HEK293 (cell line): ENCODE measurements at regions not wholly inside any gene's neighbourhood (a gene's known extent, or its start where the extent isn't known, plus 50 kb on each side); places are given as distances from the start of the nearest gene placed in this dataset.

Experiments
- CTCF ChIA-PET: fragments of 350-600 bp; formaldehyde crosslinking; extraction: SDS; loops from one replicate; lab custom pipeline; 2021; ENCODE audit warnings: antibody characterized with exemption; lab: Yijun Ruan, JAX
- POLR2A ChIA-PET: fragments of 300-600 bp; formaldehyde crosslinking; extraction: SDS; loops from one replicate; lab custom pipeline; 2020; ENCODE audit warnings: antibody characterized with exemption, inconsistent platforms; lab: Yijun Ruan, JAX
- H3K27ac ChIP-seq: fragments of 200-500 bp; sonication (Bioruptor generic); 2 replicates; pipeline ENCODE4 v1.5.1; 2014; ENCODE audit warnings: low read depth, low read length, control low read depth, inconsistent platforms; ENCODE audit errors: extremely low read depth
- H3K36me3 ChIP-seq, 2 experiments: fragments of 200-500 bp in 1 of 2; sonication (Bioruptor generic) in 1 of 2; 1 replicate in 1 of 2; 2 replicates in 1 of 2; pipeline ENCODE4 v1.5.1; 2014 to 2017; ENCODE audit warnings: inconsistent platforms in 2 of 2, low read length in 2 of 2; ENCODE audit not compliant: control insufficient read depth in 2 of 2, insufficient read depth in 1 of 2
- H3K4me1 ChIP-seq: fragments of 200-500 bp; sonication (Bioruptor generic); 2 replicates; pipeline ENCODE4 v1.5.1; 2014; ENCODE audit warnings: mild to moderate bottlenecking, low read length, inconsistent platforms; ENCODE audit not compliant: control insufficient read depth, insufficient read depth
- H3K4me3 ChIP-seq: 2 replicates; pipeline ENCODE4 v1.5.1; 2011; ENCODE audit warnings: low read depth, mild to moderate bottlenecking, control low read depth, low read length, moderate library complexity
- H3K9me3 ChIP-seq: fragments of 200-500 bp; sonication (Bioruptor generic); 2 replicates; pipeline ENCODE4 v1.5.1; 2014; ENCODE audit warnings: low read depth, low read length, inconsistent platforms; ENCODE audit not compliant: control insufficient read depth, insufficient read depth
- FEZF1 ChIP-seq: fragments of 450-650 bp; formaldehyde crosslinking; IDR thresholded peaks from 2 replicates; pipeline ENCODE4 v1.5.1; 2016; ENCODE audit warnings: missing biosample characterization, missing genetic modification characterization
- TCF7L2 ChIP-seq: IDR thresholded peaks from 2 replicates; pipeline ENCODE4 v1.6.1; 2011; ENCODE audit warnings: low read depth, mild to moderate bottlenecking, inconsistent platforms, low read length, moderate library complexity, borderline replicate concordance
- TRIM28 ChIP-seq: IDR thresholded peaks from 2 replicates; pipeline ENCODE4 v1.6.1; 2011; ENCODE audit warnings: low read length, control low read depth, borderline replicate concordance
- WT1 ChIP-seq: fragments of 450-650 bp; formaldehyde crosslinking; IDR thresholded peaks from 2 replicates; pipeline ENCODE4 v1.5.1; 2016; ENCODE audit warnings: missing biosample characterization, missing genetic modification characterization
- YY1 ChIP-seq: fragments of 450-650 bp; formaldehyde crosslinking; IDR thresholded peaks from 2 replicates; pipeline ENCODE4 v1.5.1; 2018; ENCODE audit warnings: missing biosample characterization, missing genetic modification characterization
- YY2 ChIP-seq: fragments of 450-650 bp; formaldehyde crosslinking; IDR thresholded peaks from 2 replicates; pipeline ENCODE4 v1.5.1; 2016; ENCODE audit warnings: missing biosample characterization, missing genetic modification characterization
- ZBTB1 ChIP-seq: fragments of 450-650 bp; formaldehyde crosslinking; IDR thresholded peaks from 2 replicates; pipeline ENCODE4 v1.5.1; 2016; ENCODE audit warnings: missing biosample characterization, missing genetic modification characterization
- ZBTB17 ChIP-seq: fragments of 450-650 bp; formaldehyde crosslinking; IDR thresholded peaks from 2 replicates; pipeline ENCODE4 v1.5.1; 2016; ENCODE audit warnings: missing biosample characterization, missing genetic modification characterization
- ZBTB21 ChIP-seq: fragments of 450-650 bp; formaldehyde crosslinking; IDR thresholded peaks from 2 replicates; pipeline ENCODE4 v1.5.1; 2017; ENCODE audit warnings: missing biosample characterization, missing genetic modification characterization
- ZFHX2 ChIP-seq: fragments of 450-650 bp; formaldehyde crosslinking; conservative IDR thresholded peaks from 2 replicates; pipeline ENCODE4 v1.5.1; 2016; ENCODE audit warnings: missing biosample characterization, missing genetic modification characterization
- ZFP37 ChIP-seq: fragments of 450-650 bp; formaldehyde crosslinking; IDR thresholded peaks from 2 replicates; pipeline ENCODE4 v1.5.1; 2016; ENCODE audit warnings: missing biosample characterization, missing genetic modification characterization
- ZNF112 ChIP-seq: fragments of 450-650 bp; formaldehyde crosslinking; IDR thresholded peaks from 2 replicates; pipeline ENCODE4 v1.5.0; 2017; ENCODE audit warnings: missing biosample characterization, missing genetic modification characterization
- ZNF121 ChIP-seq: fragments of 450-650 bp; formaldehyde crosslinking; IDR thresholded peaks from 2 replicates; pipeline ENCODE4 v1.5.1; 2016; ENCODE audit warnings: missing biosample characterization, missing genetic modification characterization
- ZNF133 ChIP-seq: fragments of 450-650 bp; formaldehyde crosslinking; IDR thresholded peaks from 2 replicates; pipeline ENCODE4 v1.5.1; 2016; ENCODE audit warnings: missing biosample characterization, missing genetic modification characterization
- ZNF214 ChIP-seq: fragments of 450-650 bp; formaldehyde crosslinking; IDR thresholded peaks from 2 replicates; pipeline ENCODE4 v1.5.1; 2017; ENCODE audit warnings: missing biosample characterization, mild to moderate bottlenecking, missing genetic modification characterization, borderline replicate concordance
- ZNF221 ChIP-seq: fragments of 450-650 bp; formaldehyde crosslinking; IDR thresholded peaks from 2 replicates; pipeline ENCODE4 v1.5.1; 2017; ENCODE audit warnings: missing biosample characterization, missing genetic modification characterization, borderline replicate concordance
- ZNF416 ChIP-seq: fragments of 450-650 bp; formaldehyde crosslinking; IDR thresholded peaks from 2 replicates; pipeline ENCODE4 v1.5.1; 2016; ENCODE audit warnings: missing biosample characterization, missing genetic modification characterization
- ZNF423 ChIP-seq: fragments of 450-650 bp; formaldehyde crosslinking; IDR thresholded peaks from 2 replicates; pipeline ENCODE4 v1.5.1; 2016; ENCODE audit warnings: missing biosample characterization, missing genetic modification characterization
- ZNF544 ChIP-seq: fragments of 450-650 bp; formaldehyde crosslinking; IDR thresholded peaks from 2 replicates; pipeline ENCODE4 v1.5.0; 2017; ENCODE audit warnings: missing biosample characterization, missing genetic modification characterization
- ZNF610 ChIP-seq: fragments of 450-650 bp; formaldehyde crosslinking; IDR thresholded peaks from 2 replicates; pipeline ENCODE4 v1.5.1; 2016; ENCODE audit warnings: missing biosample characterization, missing genetic modification characterization, borderline replicate concordance
- ZNF623 ChIP-seq: fragments of 450-650 bp; formaldehyde crosslinking; IDR thresholded peaks from 2 replicates; pipeline ENCODE4 v1.5.1; 2016; ENCODE audit warnings: missing biosample characterization, missing genetic modification characterization
- ZNF660 ChIP-seq: fragments of 450-650 bp; IDR thresholded peaks from 2 replicates; pipeline ENCODE4 v1.5.1; 2018; ENCODE audit warnings: missing biosample characterization, mild to moderate bottlenecking, missing genetic modification characterization
- ZNF701 ChIP-seq: fragments of 450-650 bp; formaldehyde crosslinking; IDR thresholded peaks from 2 replicates; pipeline ENCODE4 v1.5.1; 2016; ENCODE audit warnings: missing biosample characterization, missing genetic modification characterization
- ZNF776 ChIP-seq: fragments of 450-650 bp; formaldehyde crosslinking; IDR thresholded peaks from 2 replicates; pipeline ENCODE4 v1.5.0; 2017; ENCODE audit warnings: missing biosample characterization, missing genetic modification characterization, borderline replicate concordance
- TF ChIP-seq, protein P1 (sequence below): fragments of 450-650 bp; formaldehyde crosslinking; IDR thresholded peaks from 2 replicates; pipeline ENCODE4 v1.5.1; 2016; ENCODE audit warnings: missing biosample characterization, missing genetic modification characterization, borderline replicate concordance
- TF ChIP-seq, protein P2 (sequence below): fragments of 450-650 bp; formaldehyde crosslinking; IDR thresholded peaks from 2 replicates; pipeline ENCODE4 v1.5.1; 2017; ENCODE audit warnings: missing biosample characterization, missing genetic modification characterization
- TF ChIP-seq, protein P3 (sequence below): IDR thresholded peaks from 2 replicates; pipeline ENCODE4 v1.6.1; 2011; ENCODE audit warnings: mild to moderate bottlenecking, low read depth, low read length, borderline replicate concordance
- TF ChIP-seq, protein P4 (sequence below): fragments of 450-650 bp; formaldehyde crosslinking; IDR thresholded peaks from 2 replicates; pipeline ENCODE4 v1.5.1; 2017; ENCODE audit warnings: missing biosample characterization, mild to moderate bottlenecking, missing genetic modification characterization, moderate library complexity

DNA sequence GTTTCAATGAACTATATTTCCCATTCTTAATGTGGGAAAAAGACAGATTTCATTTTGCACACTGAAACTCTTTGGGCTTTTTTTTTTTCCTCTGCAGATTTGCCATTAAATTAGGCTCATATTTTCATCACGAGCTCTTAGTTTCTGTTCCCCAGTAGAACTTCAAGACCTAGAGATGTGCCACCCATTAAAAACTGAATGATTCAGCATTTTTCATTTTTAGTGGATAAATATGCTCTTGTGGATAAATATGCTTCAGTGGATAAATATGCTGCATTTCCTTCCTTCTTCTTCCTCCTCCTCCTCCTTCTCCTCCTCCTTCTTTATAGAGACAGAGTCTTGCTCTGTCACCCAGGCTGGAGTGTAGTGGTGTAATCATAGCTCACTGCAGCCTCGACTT, 322.4 kb upstream of the PRKX start:
- no peak for TF ChIP-seq ZFHX2
- no peak for TF ChIP-seq ZNF623 (tag by site-specific recombination)
- no peak for TF ChIP-seq TCF7L2
- no peak for TF ChIP-seq ZNF660 (tag by site-specific recombination)
- no peak for TF ChIP-seq FEZF1 (tag by site-specific recombination)
- TF ChIP-seq ZNF112 (tag by site-specific recombination): no peak
- no peak for TF ChIP-seq ZNF701 (tag by site-specific recombination)
- TF ChIP-seq ZNF416 (tag by site-specific recombination): no peak
- TF ChIP-seq, protein P1, sequence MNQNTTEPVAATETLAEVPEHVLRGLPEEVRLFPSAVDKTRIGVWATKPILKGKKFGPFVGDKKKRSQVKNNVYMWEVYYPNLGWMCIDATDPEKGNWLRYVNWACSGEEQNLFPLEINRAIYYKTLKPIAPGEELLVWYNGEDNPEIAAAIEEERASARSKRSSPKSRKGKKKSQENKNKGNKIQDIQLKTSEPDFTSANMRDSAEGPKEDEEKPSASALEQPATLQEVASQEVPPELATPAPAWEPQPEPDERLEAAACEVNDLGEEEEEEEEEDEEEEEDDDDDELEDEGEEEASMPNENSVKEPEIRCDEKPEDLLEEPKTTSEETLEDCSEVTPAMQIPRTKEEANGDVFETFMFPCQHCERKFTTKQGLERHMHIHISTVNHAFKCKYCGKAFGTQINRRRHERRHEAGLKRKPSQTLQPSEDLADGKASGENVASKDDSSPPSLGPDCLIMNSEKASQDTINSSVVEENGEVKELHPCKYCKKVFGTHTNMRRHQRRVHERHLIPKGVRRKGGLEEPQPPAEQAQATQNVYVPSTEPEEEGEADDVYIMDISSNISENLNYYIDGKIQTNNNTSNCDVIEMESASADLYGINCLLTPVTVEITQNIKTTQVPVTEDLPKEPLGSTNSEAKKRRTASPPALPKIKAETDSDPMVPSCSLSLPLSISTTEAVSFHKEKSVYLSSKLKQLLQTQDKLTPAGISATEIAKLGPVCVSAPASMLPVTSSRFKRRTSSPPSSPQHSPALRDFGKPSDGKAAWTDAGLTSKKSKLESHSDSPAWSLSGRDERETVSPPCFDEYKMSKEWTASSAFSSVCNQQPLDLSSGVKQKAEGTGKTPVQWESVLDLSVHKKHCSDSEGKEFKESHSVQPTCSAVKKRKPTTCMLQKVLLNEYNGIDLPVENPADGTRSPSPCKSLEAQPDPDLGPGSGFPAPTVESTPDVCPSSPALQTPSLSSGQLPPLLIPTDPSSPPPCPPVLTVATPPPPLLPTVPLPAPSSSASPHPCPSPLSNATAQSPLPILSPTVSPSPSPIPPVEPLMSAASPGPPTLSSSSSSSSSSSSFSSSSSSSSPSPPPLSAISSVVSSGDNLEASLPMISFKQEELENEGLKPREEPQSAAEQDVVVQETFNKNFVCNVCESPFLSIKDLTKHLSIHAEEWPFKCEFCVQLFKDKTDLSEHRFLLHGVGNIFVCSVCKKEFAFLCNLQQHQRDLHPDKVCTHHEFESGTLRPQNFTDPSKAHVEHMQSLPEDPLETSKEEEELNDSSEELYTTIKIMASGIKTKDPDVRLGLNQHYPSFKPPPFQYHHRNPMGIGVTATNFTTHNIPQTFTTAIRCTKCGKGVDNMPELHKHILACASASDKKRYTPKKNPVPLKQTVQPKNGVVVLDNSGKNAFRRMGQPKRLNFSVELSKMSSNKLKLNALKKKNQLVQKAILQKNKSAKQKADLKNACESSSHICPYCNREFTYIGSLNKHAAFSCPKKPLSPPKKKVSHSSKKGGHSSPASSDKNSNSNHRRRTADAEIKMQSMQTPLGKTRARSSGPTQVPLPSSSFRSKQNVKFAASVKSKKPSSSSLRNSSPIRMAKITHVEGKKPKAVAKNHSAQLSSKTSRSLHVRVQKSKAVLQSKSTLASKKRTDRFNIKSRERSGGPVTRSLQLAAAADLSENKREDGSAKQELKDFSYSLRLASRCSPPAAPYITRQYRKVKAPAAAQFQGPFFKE: no peak
- TF ChIP-seq TRIM28: no peak
- TF ChIP-seq WT1: no peak
- no peak for TF ChIP-seq ZNF544 (tag by site-specific recombination)
- no peak for TF ChIP-seq YY2 (tag by site-specific recombination)
- TF ChIP-seq ZFP37 (tag by site-specific recombination): no peak
- TF ChIP-seq ZNF221 (tag by site-specific recombination): no peak
- TF ChIP-seq ZBTB21: no peak
- Histone ChIP-seq H3K36me3 (no peaks in the 10 kb centered on the region), H3K4me1 (no peaks in the 10 kb centered on the region), H3K27ac (no peak overlapping the region), H3K9me3 (no peaks in the 10 kb centered on the region), H3K4me3 (no peak overlapping the region)
- ChIA-PET CTCF (interaction anchor here (1.3 kb wide), 1 partner anchor 73 kb away, joined by 3 read pairs; no protein-coding TSS in a partner anchor), POLR2A (no interaction called here)

DNA sequence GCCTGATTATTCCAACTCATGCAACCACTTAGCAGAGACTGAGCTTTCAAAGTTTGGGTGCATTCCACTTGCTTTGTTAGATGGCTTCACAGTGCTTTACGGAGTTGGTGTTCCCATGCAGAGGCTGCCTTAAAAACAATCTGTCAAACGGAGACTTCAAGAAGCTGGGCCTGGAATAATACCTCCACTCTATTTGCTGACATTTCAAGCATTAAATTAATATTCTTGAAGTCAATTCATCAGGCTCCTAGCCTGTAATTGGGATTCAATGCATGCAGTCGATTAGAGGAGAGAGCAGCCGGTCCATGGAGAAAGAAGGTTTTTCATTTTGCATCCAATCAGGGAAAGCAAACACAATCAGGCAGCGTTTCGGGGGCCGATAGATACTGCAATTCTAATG, 314.7 kb upstream of the PRKX start:
- no peak overlapping the region for H3K4me3 ChIP-seq
- POLR2A ChIA-PET: no interaction called here
- TF ChIP-seq ZNF610 (no peak), ZBTB17 (tag by site-specific recombination) (no peak), ZNF423 (tag by site-specific recombination) (no peak), TRIM28 (no peak), ZNF133 (tag by site-specific recombination) (no peak), ZBTB1 (tag by site-specific recombination) (no peak), ZNF214 (tag by site-specific recombination) (no peak), ZNF776 (tag by site-specific recombination) (no peak), YY1 (no peak), ZNF121 (tag by site-specific recombination) (no peak)
- TF ChIP-seq, protein P2, sequence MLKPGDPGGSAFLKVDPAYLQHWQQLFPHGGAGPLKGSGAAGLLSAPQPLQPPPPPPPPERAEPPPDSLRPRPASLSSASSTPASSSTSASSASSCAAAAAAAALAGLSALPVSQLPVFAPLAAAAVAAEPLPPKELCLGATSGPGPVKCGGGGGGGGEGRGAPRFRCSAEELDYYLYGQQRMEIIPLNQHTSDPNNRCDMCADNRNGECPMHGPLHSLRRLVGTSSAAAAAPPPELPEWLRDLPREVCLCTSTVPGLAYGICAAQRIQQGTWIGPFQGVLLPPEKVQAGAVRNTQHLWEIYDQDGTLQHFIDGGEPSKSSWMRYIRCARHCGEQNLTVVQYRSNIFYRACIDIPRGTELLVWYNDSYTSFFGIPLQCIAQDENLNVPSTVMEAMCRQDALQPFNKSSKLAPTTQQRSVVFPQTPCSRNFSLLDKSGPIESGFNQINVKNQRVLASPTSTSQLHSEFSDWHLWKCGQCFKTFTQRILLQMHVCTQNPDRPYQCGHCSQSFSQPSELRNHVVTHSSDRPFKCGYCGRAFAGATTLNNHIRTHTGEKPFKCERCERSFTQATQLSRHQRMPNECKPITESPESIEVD (tag by site-specific recombination): no peak
- TF ChIP-seq, protein P3, sequence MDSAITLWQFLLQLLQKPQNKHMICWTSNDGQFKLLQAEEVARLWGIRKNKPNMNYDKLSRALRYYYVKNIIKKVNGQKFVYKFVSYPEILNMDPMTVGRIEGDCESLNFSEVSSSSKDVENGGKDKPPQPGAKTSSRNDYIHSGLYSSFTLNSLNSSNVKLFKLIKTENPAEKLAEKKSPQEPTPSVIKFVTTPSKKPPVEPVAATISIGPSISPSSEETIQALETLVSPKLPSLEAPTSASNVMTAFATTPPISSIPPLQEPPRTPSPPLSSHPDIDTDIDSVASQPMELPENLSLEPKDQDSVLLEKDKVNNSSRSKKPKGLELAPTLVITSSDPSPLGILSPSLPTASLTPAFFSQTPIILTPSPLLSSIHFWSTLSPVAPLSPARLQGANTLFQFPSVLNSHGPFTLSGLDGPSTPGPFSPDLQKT: no peak
- TF ChIP-seq, protein P4, sequence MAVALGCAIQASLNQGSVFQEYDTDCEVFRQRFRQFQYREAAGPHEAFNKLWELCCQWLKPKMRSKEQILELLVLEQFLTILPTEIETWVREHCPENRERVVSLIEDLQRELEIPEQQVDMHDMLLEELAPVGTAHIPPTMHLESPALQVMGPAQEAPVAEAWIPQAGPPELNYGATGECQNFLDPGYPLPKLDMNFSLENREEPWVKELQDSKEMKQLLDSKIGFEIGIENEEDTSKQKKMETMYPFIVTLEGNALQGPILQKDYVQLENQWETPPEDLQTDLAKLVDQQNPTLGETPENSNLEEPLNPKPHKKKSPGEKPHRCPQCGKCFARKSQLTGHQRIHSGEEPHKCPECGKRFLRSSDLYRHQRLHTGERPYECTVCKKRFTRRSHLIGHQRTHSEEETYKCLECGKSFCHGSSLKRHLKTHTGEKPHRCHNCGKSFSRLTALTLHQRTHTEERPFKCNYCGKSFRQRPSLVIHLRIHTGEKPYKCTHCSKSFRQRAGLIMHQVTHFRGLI (tag by site-specific recombination): no peak
- TF ChIP-seq, all 188 proteins: peak for 0
- CTCF ChIA-PET: no interaction called here
- no peaks in the 10 kb centered on the region for H3K36me3 ChIP-seq
- no peaks in the 10 kb centered on the region for H3K4me1 ChIP-seq
- no peak overlapping the region for H3K27ac ChIP-seq
- no peaks in the 10 kb centered on the region for H3K9me3 ChIP-seq
